HepG2 (cell line): ENCODE measurements at regions not wholly inside any gene's neighbourhood (a gene's known extent, or its start where the extent isn't known, plus 50 kb on each side); places are given as distances from the start of the nearest gene placed in this dataset.

Experiments
- ATAC-seq: fragments of 200-7000 bp; cut with Tn5 transposase; 3 replicates; pipeline ENCODE4 v1.9.1; 2020; ENCODE audit warnings: mild to moderate bottlenecking, moderate library complexity
- BruUV-seq: library from RNA; stranded (reverse); fragments of 400-500 nt; replicated peaks from 2 replicates; lab custom pipeline; 2021; lab: Mats Ljungman, UMichigan
- CTCF ChIA-PET: fragments of 300-600 bp; formaldehyde crosslinking; extraction: SDS; loops from one replicate; lab custom pipeline; 2021; ENCODE audit warnings: low total read pairs, inconsistent platforms, low intra/inter-chr PET ratio; lab: Yijun Ruan, JAX
- POLR2A ChIA-PET: fragments of 350-600 bp; sonication (Branson Sonifier 250); formaldehyde crosslinking; loops from one replicate; lab custom pipeline; 2020; ENCODE audit warnings: antibody characterized with exemption, inconsistent platforms; lab: Yijun Ruan, JAX
- DNase-seq: peaks from one replicate; pipeline ENCODE4 v3.0.0-alpha.2; 2015; ENCODE audit warnings: low spot score
- FAIRE-seq: peaks from 3 replicates; lab custom pipeline; 2011; peaks lifted over from hg19 to GRCh38; lab: Jason Lieb, UNC
- H2AFZ ChIP-seq: one replicate; pipeline ENCODE4 v1.6.1; 2011; ENCODE audit warnings: low read length, inconsistent platforms
- H3K27ac ChIP-seq: fragments of 300-600 bp; 3 replicates; pipeline ENCODE4 v1.8.0; 2011; ENCODE audit warnings: mixed run types, mild to moderate bottlenecking, mixed read lengths, low read length, inconsistent platforms; ENCODE audit not compliant: insufficient read depth; ENCODE audit errors: extremely low read length
- H3K27me3 ChIP-seq, 2 experiments: fragments of 200-600 bp in 1 of 2; 2 replicates in 1 of 2; 3 replicates in 1 of 2; pipeline versions ENCODE4 v1.6.0 to v1.8.0; 2011; ENCODE audit warnings: low read length in 2 of 2, mild to moderate bottlenecking in 2 of 2, moderate library complexity in 2 of 2, inconsistent platforms in 1 of 2; ENCODE audit not compliant: insufficient read depth in 2 of 2, control insufficient read depth in 1 of 2
- H3K36me3 ChIP-seq, 2 experiments: fragments of 200-600 bp in 1 of 2; replicated peaks in 1 of 2; 2 replicates in 1 of 2; 3 replicates in 1 of 2; pipeline versions ENCODE4 v1.5.1 to v1.8.0; 2011; ENCODE audit warnings: low read length in 2 of 2, inconsistent platforms in 1 of 2; ENCODE audit not compliant: insufficient read depth in 2 of 2, control insufficient read depth in 1 of 2
- H3K4me1 ChIP-seq: 2 replicates; pipeline ENCODE4 v1.5.1; 2012; ENCODE audit warnings: low read length, inconsistent platforms; ENCODE audit not compliant: insufficient read depth
- H3K4me2 ChIP-seq: 2 replicates; pipeline ENCODE4 v1.6.0; 2011; ENCODE audit warnings: low read depth, low read length, inconsistent platforms
- H3K4me3 ChIP-seq, 3 experiments: fragments of 200-600 bp in 1 of 3; sonication (generic), shearing (Covaris generic) in 1 of 3; replicated peaks in 1 of 3; 2 replicates each; pipeline ENCODE4 v1.5.1; 2011 to 2016; ENCODE audit warnings: low read length in 3 of 3, inconsistent platforms in 2 of 3, low read depth in 2 of 3, mild to moderate bottlenecking in 2 of 3, control low read depth in 1 of 3, mixed read lengths in 1 of 3; ENCODE audit not compliant: insufficient read depth in 1 of 3
- H3K79me2 ChIP-seq: one replicate; pipeline ENCODE4 v1.6.1; 2011; ENCODE audit warnings: low read length, inconsistent platforms; ENCODE audit not compliant: insufficient read depth
- H3K9ac ChIP-seq: 2 replicates; pipeline ENCODE4 v1.6.0; 2011; ENCODE audit warnings: mild to moderate bottlenecking, low read depth, low read length, inconsistent platforms; ENCODE audit not compliant: insufficient read depth
- H3K9me3 ChIP-seq: 2 replicates; pipeline ENCODE4 v1.5.1; 2012; ENCODE audit warnings: mild to moderate bottlenecking, low read length
- H4K20me1 ChIP-seq: 2 replicates; pipeline ENCODE4 v1.6.0; 2011; ENCODE audit warnings: inconsistent platforms, mild to moderate bottlenecking, low read length, moderate library complexity; ENCODE audit not compliant: insufficient read depth
- CBX5 ChIP-seq: sonication (generic); formaldehyde crosslinking; IDR thresholded peaks from 2 replicates; pipeline ENCODE4 v1.4.0; 2020; ENCODE audit warnings: missing genetic modification reagents, borderline replicate concordance
- HIVEP1 ChIP-seq: sonication (generic); formaldehyde crosslinking; IDR thresholded peaks from 2 replicates; pipeline ENCODE4 v1.4.0; 2020; ENCODE audit warnings: mild to moderate bottlenecking, missing genetic modification reagents
- KDM3A ChIP-seq: IDR thresholded peaks from 2 replicates; pipeline ENCODE4 v1.6.1; 2018; ENCODE audit warnings: low read depth, missing compliant biosample characterization
- POLR2AphosphoS2 ChIP-seq: IDR thresholded peaks from 2 replicates; pipeline ENCODE4 v1.6.1; 2011; ENCODE audit warnings: low read depth, low read length, improper control_type of control experiment
- ZFP36L2 ChIP-seq: sonication (generic); formaldehyde crosslinking; IDR thresholded peaks from 2 replicates; pipeline ENCODE4 v1.4.0; 2020; ENCODE audit warnings: missing genetic modification reagents
- ZNF850 ChIP-seq: sonication (generic); formaldehyde crosslinking; conservative IDR thresholded peaks from 2 replicates; pipeline ENCODE4 v1.9.0; 2021; ENCODE audit warnings: mild to moderate bottlenecking, missing genetic modification reagents
- WGBS: methylation state at CpG from one replicate; pipeline ENCODE4 v1.1.6; 2017; ENCODE audit warnings: low lambda C conversion rate; 5-methylcytosine and 5-hydroxymethylcytosine counted together
- in situ Hi-C: cut with HindIII; loops from 2 replicates; pipeline ENCODE4 v1.10.0; 2017; ENCODE audit warnings: low pct_unique_long_range_greater_than_20kb; ENCODE audit not compliant: extremely low pct_ligation_motif_present
- intact Hi-C: fragments of 100-400 bp; cut with micrococcal nuclease; formaldehyde crosslinking; loops from one replicate; pipeline ENCODE4 v1.10.0; 2022; ENCODE audit not compliant: unreplicated experiment
- TF ChIP-seq, protein P1 (sequence below): sonication (generic); formaldehyde crosslinking; conservative IDR thresholded peaks from 2 replicates; pipeline ENCODE4 v1.8.0; 2022; ENCODE audit warnings: missing genetic modification reagents

DNA sequence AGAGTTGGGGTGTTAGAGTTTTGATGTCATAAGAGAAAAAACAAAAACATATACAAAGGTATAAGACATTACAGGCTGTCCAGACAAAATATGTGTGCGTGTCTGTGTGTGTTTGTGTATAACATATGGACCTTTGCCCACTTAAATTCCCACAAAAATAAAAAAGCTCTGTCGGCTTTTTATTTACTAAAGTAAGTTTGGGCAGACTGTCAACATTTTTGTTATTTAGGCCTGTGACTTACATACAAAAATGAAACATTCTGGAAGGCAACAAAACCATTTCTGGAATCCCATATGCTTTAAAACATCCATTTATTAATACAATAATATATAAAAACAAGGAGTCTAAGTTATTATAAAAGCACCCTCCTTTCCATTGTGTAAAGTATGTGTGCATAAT is 960.1 kb upstream of the FAT3 start:
- no peaks in the 10 kb centered on the region for H3K4me1 ChIP-seq
- POLR2A ChIA-PET: no interaction called here
- no peak overlapping the region for H2AFZ ChIP-seq
- intact Hi-C loops (no loop called here), in situ Hi-C loops (no loop called here)
- H3K36me3 ChIP-seq: no peaks in the 10 kb centered on the region
- H4K20me1 ChIP-seq: no peaks in the 10 kb centered on the region
- TF ChIP-seq ZNF850 (CRISPR knock-in tag) (no peak), POLR2AphosphoS2 (no peak), HIVEP1 (CRISPR knock-in tag) (no peak), KDM3A (no peak), ZFP36L2 (no peak), CBX5 (CRISPR knock-in tag) (no peak)
- TF ChIP-seq, protein P1, sequence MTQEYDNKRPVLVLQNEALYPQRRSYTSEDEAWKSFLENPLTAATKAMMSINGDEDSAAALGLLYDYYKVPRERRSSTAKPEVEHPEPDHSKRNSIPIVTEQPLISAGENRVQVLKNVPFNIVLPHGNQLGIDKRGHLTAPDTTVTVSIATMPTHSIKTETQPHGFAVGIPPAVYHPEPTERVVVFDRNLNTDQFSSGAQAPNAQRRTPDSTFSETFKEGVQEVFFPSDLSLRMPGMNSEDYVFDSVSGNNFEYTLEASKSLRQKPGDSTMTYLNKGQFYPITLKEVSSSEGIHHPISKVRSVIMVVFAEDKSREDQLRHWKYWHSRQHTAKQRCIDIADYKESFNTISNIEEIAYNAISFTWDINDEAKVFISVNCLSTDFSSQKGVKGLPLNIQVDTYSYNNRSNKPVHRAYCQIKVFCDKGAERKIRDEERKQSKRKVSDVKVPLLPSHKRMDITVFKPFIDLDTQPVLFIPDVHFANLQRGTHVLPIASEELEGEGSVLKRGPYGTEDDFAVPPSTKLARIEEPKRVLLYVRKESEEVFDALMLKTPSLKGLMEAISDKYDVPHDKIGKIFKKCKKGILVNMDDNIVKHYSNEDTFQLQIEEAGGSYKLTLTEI (CRISPR knock-in tag): no peak
- H3K27me3 ChIP-seq: no peaks in the 10 kb centered on the region
- WGBS: 2% methylated on average over 2 of the region's 2 CpGs
- H3K27ac ChIP-seq: no peak overlapping the region
- no peak overlapping the region for H3K4me2 ChIP-seq
- no TSS peak for BruUV-seq
- no peak for DNase-seq
- CTCF ChIA-PET: no interaction called here
- no peaks in the 10 kb centered on the region for H3K79me2 ChIP-seq
- H3K9ac ChIP-seq: no peak overlapping the region
- ATAC-seq: no peak
- no peaks in the 10 kb centered on the region for H3K9me3 ChIP-seq
- FAIRE-seq: no peak
- H3K4me3 ChIP-seq: no peak overlapping the region
